ENCODE measurements at regions not wholly inside any gene's neighbourhood (a gene's known extent, or its start where the extent isn't known, plus 50 kb on each side); places are given as distances from the start of the nearest gene placed in this dataset.

GRCh38 chr1:169053196-169053595, 53.3 kb upstream of the ATP1B1 start:
- no peak for DNase-seq (ENCODE audit: low spot score)

All from iPS-NIHi11 (cell line).